Neuronal stem cell (in vitro differentiated cells): ENCODE measurements at regions not wholly inside any gene's neighbourhood (a gene's known extent, or its start where the extent isn't known, plus 50 kb on each side); places are given as distances from the start of the nearest gene placed in this dataset.

ENCODE experiments used
- DNase-seq: peaks from one replicate; pipeline ENCODE4 v3.0.0-alpha.2; 2013; ENCODE audit warnings: low spot score
- H2AFZ ChIP-seq: one replicate; pipeline ENCODE4 v1.6.1; 2013; ENCODE audit warnings: mild to moderate bottlenecking, low read length, inconsistent platforms
- H2AK5ac ChIP-seq: 2 replicates; pipeline ENCODE4 v1.6.1; 2013; ENCODE audit warnings: low read depth, mild to moderate bottlenecking, inconsistent platforms, low read length, moderate library complexity, mixed read lengths
- H2BK120ac ChIP-seq: 2 replicates; pipeline ENCODE4 v1.6.1; 2013; ENCODE audit warnings: low read depth, mild to moderate bottlenecking, inconsistent platforms, low read length, moderate library complexity, mixed read lengths
- H2BK12ac ChIP-seq: one replicate; pipeline ENCODE4 v1.6.1; 2013; ENCODE audit warnings: low read length, inconsistent platforms
- H2BK15ac ChIP-seq: 2 replicates; pipeline ENCODE4 v1.6.1; 2013; ENCODE audit warnings: mild to moderate bottlenecking, low read length, inconsistent platforms, mixed read lengths
- H2BK5ac ChIP-seq: one replicate; pipeline ENCODE4 v1.6.1; 2013; ENCODE audit warnings: inconsistent platforms, mild to moderate bottlenecking, low read length, moderate library complexity
- H3K14ac ChIP-seq: one replicate; pipeline ENCODE4 v1.6.1; 2013; ENCODE audit warnings: low read length, inconsistent platforms
- H3K18ac ChIP-seq: 2 replicates; pipeline ENCODE4 v1.6.1; 2013; ENCODE audit warnings: low read length, inconsistent platforms
- H3K23ac ChIP-seq: 2 replicates; pipeline ENCODE4 v1.6.1; 2013; ENCODE audit warnings: low read depth, mild to moderate bottlenecking, mixed read lengths, low read length, inconsistent platforms; ENCODE audit not compliant: poor library complexity
- H3K27ac ChIP-seq: replicated peaks from 3 replicates; pipeline ENCODE4 v1.5.1; 2013; ENCODE audit warnings: low read length, inconsistent platforms
- H3K27me3 ChIP-seq, 3 experiments: 2 replicates each; pipeline ENCODE4 v1.6.1; 2013; ENCODE audit warnings: low read length in 3 of 3, mild to moderate bottlenecking in 2 of 3, inconsistent platforms in 1 of 3, low read depth in 1 of 3, mixed read lengths in 1 of 3, moderate library complexity in 1 of 3; ENCODE audit not compliant: control insufficient read depth in 3 of 3, insufficient read depth in 3 of 3
- H3K36me3 ChIP-seq, 2 donors: replicated peaks in 1 of 2; 2 replicates each; pipeline ENCODE4 v1.6.1; 2013; ENCODE audit warnings: low read length in 2 of 2; ENCODE audit not compliant: control insufficient read depth in 2 of 2, insufficient read depth in 2 of 2
- H3K4ac ChIP-seq: 2 replicates; pipeline ENCODE4 v1.6.1; 2013; ENCODE audit warnings: inconsistent platforms, mild to moderate bottlenecking, low read length, moderate library complexity
- H3K4me1 ChIP-seq, 2 donors: 1 replicate in 1 of 2; 2 replicates in 1 of 2; pipeline ENCODE4 v1.6.1; 2013; ENCODE audit warnings: low read length in 2 of 2, low read depth in 1 of 2; ENCODE audit not compliant: control insufficient read depth in 2 of 2, insufficient read depth in 1 of 2
- H3K4me2 ChIP-seq: one replicate; pipeline ENCODE4 v1.6.1; 2013; ENCODE audit warnings: mild to moderate bottlenecking, low read length, inconsistent platforms; ENCODE audit not compliant: insufficient read depth, poor library complexity, severe bottlenecking
- H3K4me3 ChIP-seq, 2 donors: 2 replicates each; pipeline ENCODE4 v1.5.1; 2013; ENCODE audit warnings: low read length in 2 of 2, mild to moderate bottlenecking in 2 of 2, inconsistent platforms in 1 of 2, moderate library complexity in 1 of 2
- H3K79me1 ChIP-seq: one replicate; pipeline ENCODE4 v1.6.1; 2013; ENCODE audit warnings: low read depth, mild to moderate bottlenecking, inconsistent platforms, low read length, moderate library complexity
- H3K9ac ChIP-seq: one replicate; pipeline ENCODE4 v1.6.1; 2013; ENCODE audit warnings: mild to moderate bottlenecking, low read depth, low read length, inconsistent platforms; ENCODE audit not compliant: poor library complexity
- H3K9me3 ChIP-seq, 2 donors: replicated peaks in 1 of 2; 2 replicates each; pipeline versions ENCODE3 to v1.6.1; 2013; ENCODE audit warnings: low read length in 2 of 2, mild to moderate bottlenecking in 2 of 2, inconsistent platforms in 1 of 2, low read depth in 1 of 2, mixed read lengths in 1 of 2, moderate library complexity in 1 of 2; ENCODE audit not compliant: control insufficient read depth in 2 of 2, insufficient read depth in 1 of 2
- H4K8ac ChIP-seq: one replicate; pipeline ENCODE4 v1.6.1; 2013; ENCODE audit warnings: low read depth, mild to moderate bottlenecking, inconsistent platforms, low read length, moderate library complexity
- H4K91ac ChIP-seq: one replicate; pipeline ENCODE4 v1.6.1; 2013; ENCODE audit warnings: low read length, low read depth, mild to moderate bottlenecking, inconsistent platforms; ENCODE audit not compliant: poor library complexity
- WGBS, 2 donors: extraction: QIAGEN DNeasy Blood & Tissue Kit; methylation state at CpG; one replicate each; pipeline ENCODE4 v1.1.7; 2013; ENCODE audit warnings: missing lambda C conversion rate in 2 of 2, mixed read lengths in 1 of 2; ENCODE audit not compliant: insufficient read length in 2 of 2, insufficient replicate concordance in 1 of 2; ENCODE audit errors: extremely low coverage in 2 of 2; 5-methylcytosine and 5-hydroxymethylcytosine counted together

GRCh38 chrX:39758791-39759525 is 338.8 kb downstream of the BCOR start:
- Histone ChIP-seq H3K18ac (peak overlapping the region; percentile 70), H3K36me3 (no peaks in the 10 kb centered on the region), H2BK15ac (peak overlapping the region; percentile 17), H3K4ac (no peak overlapping the region), H2BK12ac (peak overlapping the region; percentile 82), H2BK120ac (no peak overlapping the region), H2AFZ (peak overlapping the region; percentile 75), H3K14ac (no peak overlapping the region), H3K27me3 (no peaks in the 10 kb centered on the region), H3K79me1 (no peaks in the 10 kb centered on the region), H3K23ac (no peak overlapping the region), H3K9me3 (no peaks in the 10 kb centered on the region), H3K4me2 (no peak overlapping the region), H4K8ac (no peak overlapping the region), H3K4me1 (peaks cover 14 to 19% of the 10 kb centered on the region in 2 donors), H4K91ac (no peak overlapping the region), H2BK5ac (peak overlapping the region; percentile 53), H3K9ac (no peak overlapping the region), H3K27ac (no peak overlapping the region), H3K4me3 (no peak overlapping the region), H2AK5ac (peak overlapping the region; percentile 43)
- no CpG with 5 or more reads among the region's 17 CpGs for whole genome bisulfite sequencing, 2 donors
- no peak for DNase-seq

- no peak overlapping the region for H3K27ac ChIP-seq
- H4K91ac ChIP-seq, result no peak overlapping the region
- no CpG with 5 or more reads among the region's 15 CpGs for WGBS, 2 donors
Measured at GRCh38 chrX:39759526-39760224, 338.1 kb downstream of the BCOR start.

GRCh38 chrX:39760930-39761329 is 336.8 kb downstream of the BCOR start:
- peaks cover 11 to 12% of the 10 kb centered on the region in 2 donors for H3K4me1 ChIP-seq

More at GRCh38 chrX:39759526-39760224, 338.1 kb downstream of the BCOR start:
- no peak overlapping the region for H3K23ac ChIP-seq
- no peak overlapping the region for H3K4ac ChIP-seq
- H3K14ac ChIP-seq, result no peak overlapping the region
- peak overlapping the region; percentile 58 for H2BK15ac ChIP-seq
- H3K79me1 ChIP-seq, result no peaks in the 10 kb centered on the region
- peaks cover 14 to 21% of the 10 kb centered on the region in 2 donors for H3K4me1 ChIP-seq
- no peaks in the 10 kb centered on the region for H3K27me3 ChIP-seq
- H2AFZ ChIP-seq, result peak overlapping the region; percentile 75
- no peaks in the 10 kb centered on the region for H3K9me3 ChIP-seq
- H2BK120ac ChIP-seq, result no peak overlapping the region
- DNase-seq, result no peak
- H3K36me3 ChIP-seq, result no peaks in the 10 kb centered on the region
- peak overlapping the region; percentile 43 for H2AK5ac ChIP-seq
- H3K18ac ChIP-seq, result peak overlapping the region; percentile 71
- no peak overlapping the region for H3K4me2 ChIP-seq
- no peak overlapping the region for H3K9ac ChIP-seq
- no peak overlapping the region for H3K4me3 ChIP-seq
- H2BK5ac ChIP-seq, result peak overlapping the region; percentile 66
- H4K8ac ChIP-seq, result no peak overlapping the region
- H2BK12ac ChIP-seq, result no peak overlapping the region

GRCh38 chrX:39762266-39762841 is 335.4 kb downstream of the BCOR start:
- Histone ChIP-seq H2BK12ac (no peak overlapping the region), H2AFZ (no peak overlapping the region), H3K79me1 (no peaks in the 10 kb centered on the region), H3K14ac (no peak overlapping the region), H3K9ac (no peak overlapping the region), H3K27ac (no peak overlapping the region), H3K4ac (no peak overlapping the region), H3K36me3 (no peaks in the 10 kb centered on the region), H3K4me1 (peaks cover 11 to 12% of the 10 kb centered on the region in 2 donors), H3K9me3 (no peaks in the 10 kb centered on the region), H3K4me2 (no peak overlapping the region), H3K18ac (no peak overlapping the region), H2AK5ac (no peak overlapping the region), H3K27me3 (no peaks in the 10 kb centered on the region), H2BK5ac (no peak overlapping the region), H2BK15ac (no peak overlapping the region), H2BK120ac (no peak overlapping the region), H3K23ac (no peak overlapping the region), H4K91ac (no peak overlapping the region), H4K8ac (no peak overlapping the region), H3K4me3 (no peak overlapping the region)
- no peak for DNase-seq
- WGBS, 2 donors, result no CpG with 5 or more reads among the region's 5 CpGs

More at GRCh38 chrX:39760930-39761329, 336.8 kb downstream of the BCOR start:
- H3K14ac ChIP-seq, result no peak overlapping the region
- DNase-seq, result no peak
- H2AFZ ChIP-seq, result no peak overlapping the region
- H2BK12ac ChIP-seq, result no peak overlapping the region
- H3K4me2 ChIP-seq, result no peak overlapping the region
- no peak overlapping the region for H4K8ac ChIP-seq
- no peaks in the 10 kb centered on the region for H3K9me3 ChIP-seq
- H3K4me3 ChIP-seq, result no peak overlapping the region
- no peaks in the 10 kb centered on the region for H3K27me3 ChIP-seq
- H3K4ac ChIP-seq, result no peak overlapping the region
- no peaks in the 10 kb centered on the region for H3K79me1 ChIP-seq
- no peak overlapping the region for H2BK15ac ChIP-seq
- H3K36me3 ChIP-seq, result no peaks in the 10 kb centered on the region
- no peak overlapping the region for H2BK120ac ChIP-seq
- no peak overlapping the region for H2AK5ac ChIP-seq
- H3K9ac ChIP-seq, result no peak overlapping the region
- no peak overlapping the region for H2BK5ac ChIP-seq
- no peak overlapping the region for H3K18ac ChIP-seq
- no peak overlapping the region for H3K23ac ChIP-seq
- H4K91ac ChIP-seq, result no peak overlapping the region
- no peak overlapping the region for H3K27ac ChIP-seq
- whole genome bisulfite sequencing, 2 donors, result no CpG with 5 or more reads among the region's 3 CpGs
